Skeletal muscle cell (primary cell): ENCODE measurements at regions not wholly inside any gene's neighbourhood (a gene's known extent, or its start where the extent isn't known, plus 50 kb on each side); places are given as distances from the start of the nearest gene placed in this dataset.

ENCODE experiments used
- DNase-seq: peaks from one replicate; pipeline ENCODE4 v3.0.0-alpha.2; 2010; ENCODE audit warnings: low read depth
- H3K4me3 ChIP-seq: 2 replicates; pipeline ENCODE4 v1.5.1; 2011; ENCODE audit warnings: low read depth, mild to moderate bottlenecking, control low read depth, low read length, moderate library complexity

- H3K4me3 ChIP-seq = no peak overlapping the region
- no peak for DNase-seq
Measured at GRCh38 chr6:44667668-44668390, 280.3 kb downstream of the CDC5L start.

- DNase-seq = no peak
- no peak overlapping the region for H3K4me3 ChIP-seq
Measured at GRCh38 chr6:44668391-44668930, 281.0 kb downstream of the CDC5L start.

DNA sequence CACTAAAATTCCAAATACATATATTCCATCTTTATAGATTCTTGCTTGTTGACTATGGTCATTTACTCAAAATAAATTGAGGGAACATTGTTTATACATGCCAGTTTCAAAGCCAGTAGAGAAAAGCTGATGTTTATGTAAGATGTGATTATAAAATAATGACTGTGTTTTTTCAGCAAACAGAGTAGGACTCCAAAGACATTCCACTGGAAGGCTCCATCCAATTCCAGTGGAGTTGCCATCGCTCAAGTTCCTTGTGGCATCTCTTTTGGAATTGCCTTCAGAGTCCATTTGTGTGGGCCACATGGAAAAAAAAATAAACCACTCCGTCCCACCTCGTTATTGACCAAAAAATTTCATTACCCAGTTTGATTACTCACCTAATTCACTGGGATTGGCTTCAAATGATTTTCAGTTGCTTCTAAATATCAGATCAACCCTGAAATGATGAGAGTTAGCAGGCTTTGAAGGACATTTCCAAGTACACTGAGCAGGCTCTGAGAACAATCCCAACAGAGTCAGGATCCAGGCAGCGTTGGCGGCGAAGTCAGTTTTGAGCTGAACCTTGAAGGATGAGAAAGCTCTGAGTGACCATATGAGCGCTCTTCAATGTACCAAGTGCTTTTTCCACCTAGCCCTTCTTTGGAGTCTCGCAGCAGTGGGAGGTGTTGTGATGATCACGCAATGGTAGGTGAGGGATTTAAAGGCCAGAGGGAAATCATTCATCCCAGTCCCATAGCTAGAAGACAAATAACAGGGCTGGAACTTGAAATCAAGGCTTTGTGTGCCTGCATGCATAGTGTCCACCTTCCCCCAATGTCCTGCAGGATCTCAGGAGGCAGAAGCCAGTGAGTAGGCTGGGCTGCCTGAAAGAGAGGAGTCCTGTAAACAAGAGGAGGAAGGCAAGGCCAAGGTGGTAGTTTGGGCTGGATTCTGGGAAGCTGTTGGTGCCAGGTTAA is 281.7 kb downstream of the CDC5L start:
- no peak overlapping the region for H3K4me3 ChIP-seq
- DNase-seq = no peak

GRCh38 chr6:44670146-44670545 is 282.6 kb downstream of the CDC5L start:
- no peak overlapping the region for H3K4me3 ChIP-seq
- DNase-seq = no peak

DNA sequence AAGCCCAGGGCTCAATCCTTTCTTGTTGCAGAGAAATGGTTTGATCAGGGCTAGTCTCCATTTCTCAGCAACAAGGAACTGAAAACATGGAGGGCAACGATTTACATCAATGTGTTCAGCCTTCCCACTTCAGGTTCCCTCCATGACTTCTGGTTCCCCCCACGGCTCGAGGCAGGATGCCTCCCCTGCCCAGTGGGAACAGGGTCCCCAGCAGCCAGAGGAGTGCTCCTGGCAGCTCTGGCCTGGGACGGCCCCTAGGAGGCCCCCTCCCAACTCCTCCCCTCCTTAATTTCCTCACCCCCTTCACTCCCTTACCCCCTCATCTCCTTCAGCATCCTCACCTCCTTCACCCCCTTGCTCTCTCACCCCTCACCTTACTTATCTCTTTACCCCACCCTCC is 283.8 kb downstream of the CDC5L start:
- no peak overlapping the region for H3K4me3 ChIP-seq
- no peak for DNase-seq

DNA sequence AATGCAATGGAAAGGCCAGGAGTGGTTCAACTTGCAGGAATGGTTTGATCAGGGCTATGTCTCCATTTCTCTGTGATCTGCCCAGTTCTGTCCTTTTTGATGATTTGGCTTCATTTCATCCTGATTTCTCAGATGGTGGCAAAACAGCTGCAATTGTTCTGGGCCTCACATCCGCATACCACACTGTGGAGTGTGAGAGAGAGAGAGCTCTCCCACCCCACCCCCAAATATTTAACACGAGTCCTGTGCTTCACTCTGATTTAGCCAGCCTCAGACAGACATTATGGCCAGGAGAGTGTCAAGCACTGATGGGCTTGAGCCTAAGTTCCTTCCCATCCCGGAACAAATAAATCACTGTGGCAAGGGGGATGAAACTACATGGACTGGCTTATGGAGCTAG is 284.6 kb downstream of the CDC5L start:
- H3K4me3 ChIP-seq = no peak overlapping the region
- no peak for DNase-seq

DNA sequence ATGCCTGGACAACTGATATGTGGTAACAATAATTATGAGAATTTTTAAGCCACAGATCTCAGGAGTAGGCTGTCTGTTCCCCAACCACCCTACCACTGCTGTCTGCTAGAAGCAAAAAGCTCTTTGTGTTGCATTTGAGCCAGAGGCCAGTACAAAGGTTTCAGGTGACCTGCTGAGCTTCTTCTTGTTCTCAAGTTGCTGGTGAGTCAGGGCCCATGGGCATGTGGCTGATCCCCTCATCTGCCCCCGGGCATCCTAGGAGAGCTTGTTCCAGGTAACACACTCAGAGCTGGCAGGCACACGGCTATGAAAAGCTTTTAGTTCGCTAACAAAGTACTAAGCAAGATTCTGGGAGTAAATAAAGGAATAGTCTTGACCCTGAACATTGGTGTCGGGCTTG is 285.3 kb downstream of the CDC5L start:
- no peak for DNase-seq
- H3K4me3 ChIP-seq = no peak overlapping the region

GRCh38 chr6:44674226-44675155 is 287.0 kb downstream of the CDC5L start:
- DNase-seq = no peak
- no peak overlapping the region for H3K4me3 ChIP-seq

- DNase-seq = no peak
- no peak overlapping the region for H3K4me3 ChIP-seq
Measured at GRCh38 chr6:44675449-44675848, 287.9 kb downstream of the CDC5L start.

DNA sequence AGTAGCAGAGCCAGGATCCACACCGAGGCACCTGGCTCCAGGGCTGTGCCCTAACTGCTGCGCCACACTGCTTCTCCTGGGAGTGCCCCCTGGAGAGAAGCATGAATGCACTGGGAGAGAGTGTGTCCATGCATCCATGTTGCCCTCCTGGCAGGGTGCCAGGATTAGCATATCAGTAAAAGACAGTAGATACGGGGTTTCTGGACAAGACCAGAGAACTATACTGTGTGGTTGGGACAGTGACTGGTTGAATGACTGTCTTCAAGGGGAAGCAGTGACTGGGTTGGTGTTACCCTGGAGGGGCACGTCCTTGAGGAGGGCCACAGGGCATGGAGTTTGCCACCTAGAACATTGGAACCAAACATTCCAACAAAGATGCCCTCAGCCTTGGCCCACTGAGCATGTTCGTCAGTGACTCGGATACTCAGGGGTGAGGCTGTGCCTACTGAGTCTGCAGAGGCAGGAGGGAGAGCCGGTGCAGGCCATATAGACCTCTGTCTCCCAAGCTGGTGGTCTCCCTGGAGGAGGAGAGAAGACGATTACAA is 288.8 kb downstream of the CDC5L start:
- no peak for DNase-seq
- H3K4me3 ChIP-seq = no peak overlapping the region

- DNase-seq = no peak
- H3K4me3 ChIP-seq = no peak overlapping the region
Measured at GRCh38 chr6:44676826-44677433, 289.4 kb downstream of the CDC5L start.

- no peak for DNase-seq
- H3K4me3 ChIP-seq = no peak overlapping the region
Measured at GRCh38 chr6:44678252-44678935, 290.9 kb downstream of the CDC5L start.

DNA sequence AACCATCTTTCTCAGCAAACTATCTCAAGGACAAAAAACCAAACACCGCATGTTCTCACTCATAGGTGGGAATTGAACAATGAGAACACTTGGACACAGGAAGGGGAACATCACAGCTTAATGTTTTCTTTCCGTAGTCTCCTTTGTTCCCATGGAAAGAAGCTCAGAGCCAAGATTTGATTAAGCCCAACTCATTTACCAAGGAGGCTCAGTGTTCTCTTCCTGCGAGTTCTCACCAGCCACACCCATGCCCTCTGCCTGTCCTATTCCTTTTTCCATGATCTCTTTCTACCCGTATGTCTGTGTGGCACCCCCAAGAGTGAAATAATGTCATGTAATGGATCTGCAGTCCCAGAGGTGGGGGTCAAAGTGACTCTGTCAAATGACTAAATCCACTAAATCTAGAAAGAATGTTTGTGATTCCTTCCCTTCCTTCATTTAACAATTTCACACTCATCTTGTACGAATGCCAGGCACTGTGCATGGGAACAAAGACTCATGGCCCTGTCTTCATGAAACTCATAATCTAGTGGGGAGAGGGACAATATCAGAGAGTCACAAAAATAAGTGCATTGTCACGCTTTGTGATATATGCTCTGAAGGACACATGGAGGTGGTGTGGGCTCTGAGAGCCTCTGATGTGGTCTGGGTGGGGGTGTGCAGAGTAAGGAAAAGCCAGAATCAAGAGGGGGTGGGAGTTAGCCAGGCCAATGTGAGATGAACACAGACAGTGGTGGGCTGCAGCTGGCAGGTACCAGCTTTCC is 292.1 kb downstream of the CDC5L start:
- no peak for DNase-seq
- no peak overlapping the region for H3K4me3 ChIP-seq

GRCh38 chr6:44680202-44680720 is 292.8 kb downstream of the CDC5L start:
- DNase-seq = no peak
- no peak overlapping the region for H3K4me3 ChIP-seq

DNA sequence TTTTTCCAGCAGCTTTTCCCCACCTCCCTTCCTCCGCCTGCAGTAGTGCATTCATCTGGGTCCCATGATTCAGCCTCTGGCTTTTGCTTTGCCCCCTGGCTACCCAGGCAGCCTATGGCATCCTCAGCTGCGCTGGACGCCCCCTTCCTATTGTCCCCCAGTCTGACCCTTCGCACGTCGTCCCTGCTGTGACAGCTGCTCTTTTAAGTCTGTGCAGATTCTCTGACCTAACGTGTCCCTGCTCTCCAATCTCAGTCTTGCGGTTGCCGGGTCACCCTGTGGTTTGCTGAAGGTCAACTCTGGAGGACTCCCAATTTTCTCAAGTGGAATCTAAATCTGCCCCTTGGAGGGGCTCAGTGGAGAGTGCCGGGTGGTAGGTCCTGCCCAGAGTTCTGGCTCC is 294.3 kb downstream of the CDC5L start:
- no peak for DNase-seq
- no peak overlapping the region for H3K4me3 ChIP-seq

- no peak for DNase-seq
- H3K4me3 ChIP-seq = no peak overlapping the region
Measured at GRCh38 chr6:44682280-44682679, 294.8 kb downstream of the CDC5L start.

- H3K4me3 ChIP-seq = no peak overlapping the region
- DNase-seq = no peak
Measured at GRCh38 chr6:44682987-44683779, 295.7 kb downstream of the CDC5L start.
